LNCAP (cell line): ENCODE measurements at regions not wholly inside any gene's neighbourhood (a gene's known extent, or its start where the extent isn't known, plus 50 kb on each side); places are given as distances from the start of the nearest gene placed in this dataset.

Experiments used
- TF ChIP-seq, protein P1 (sequence below): fragments of 450-650 bp; IDR thresholded peaks from 2 replicates; pipeline ENCODE4 v1.5.1; 2017; ENCODE audit warnings: mild to moderate bottlenecking

DNA sequence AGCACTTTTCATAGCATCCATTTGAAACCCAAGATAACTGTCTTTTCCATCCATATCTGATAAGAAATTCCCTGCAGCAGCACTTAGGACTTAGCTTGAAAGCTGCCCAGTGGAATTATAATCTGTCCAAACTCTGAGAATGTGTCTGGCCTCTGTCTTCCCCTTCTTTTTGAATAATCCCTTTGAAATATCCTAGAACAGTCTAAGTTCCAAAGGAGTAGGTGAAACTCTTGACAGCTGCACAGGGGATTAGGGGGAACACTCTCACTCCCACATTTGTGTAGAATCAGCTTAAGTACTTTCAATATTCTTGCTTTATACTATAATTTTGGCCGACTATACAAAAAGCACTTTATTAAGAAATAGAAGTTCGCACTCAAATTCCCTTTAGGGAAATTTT, 157.7 kb downstream of the PAPSS1 start:
- TF ChIP-seq, protein P1, sequence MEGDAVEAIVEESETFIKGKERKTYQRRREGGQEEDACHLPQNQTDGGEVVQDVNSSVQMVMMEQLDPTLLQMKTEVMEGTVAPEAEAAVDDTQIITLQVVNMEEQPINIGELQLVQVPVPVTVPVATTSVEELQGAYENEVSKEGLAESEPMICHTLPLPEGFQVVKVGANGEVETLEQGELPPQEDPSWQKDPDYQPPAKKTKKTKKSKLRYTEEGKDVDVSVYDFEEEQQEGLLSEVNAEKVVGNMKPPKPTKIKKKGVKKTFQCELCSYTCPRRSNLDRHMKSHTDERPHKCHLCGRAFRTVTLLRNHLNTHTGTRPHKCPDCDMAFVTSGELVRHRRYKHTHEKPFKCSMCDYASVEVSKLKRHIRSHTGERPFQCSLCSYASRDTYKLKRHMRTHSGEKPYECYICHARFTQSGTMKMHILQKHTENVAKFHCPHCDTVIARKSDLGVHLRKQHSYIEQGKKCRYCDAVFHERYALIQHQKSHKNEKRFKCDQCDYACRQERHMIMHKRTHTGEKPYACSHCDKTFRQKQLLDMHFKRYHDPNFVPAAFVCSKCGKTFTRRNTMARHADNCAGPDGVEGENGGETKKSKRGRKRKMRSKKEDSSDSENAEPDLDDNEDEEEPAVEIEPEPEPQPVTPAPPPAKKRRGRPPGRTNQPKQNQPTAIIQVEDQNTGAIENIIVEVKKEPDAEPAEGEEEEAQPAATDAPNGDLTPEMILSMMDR = no peak

- TF ChIP-seq, protein P1 = no peak
These were observed 158.6 kb downstream of the PAPSS1 start for GRCh38 chr4:107561481-107561880.

GRCh38 chr4:107559653-107560052, 160.4 kb downstream of the PAPSS1 start:
- TF ChIP-seq, protein P1 = no peak

DNA sequence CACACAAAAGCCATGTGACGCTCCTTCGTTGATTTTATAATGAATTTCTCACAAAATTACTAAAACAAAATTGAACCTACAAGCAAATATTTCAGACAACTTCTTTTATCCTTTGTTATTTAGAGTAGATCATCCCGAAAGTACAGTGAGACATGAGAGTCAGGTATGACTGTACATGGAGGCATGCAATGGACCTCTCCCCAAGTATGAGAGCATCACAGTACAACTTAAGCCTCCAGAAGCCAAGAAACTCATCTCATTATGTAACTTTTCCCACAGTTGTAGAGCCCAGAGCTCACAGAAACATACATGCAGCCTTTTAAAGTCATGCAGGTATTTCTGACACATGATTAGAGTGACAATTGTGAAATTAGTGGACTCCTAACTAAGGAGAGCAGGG, 167.7 kb downstream of the PAPSS1 start:
- TF ChIP-seq, protein P1 = no peak

DNA sequence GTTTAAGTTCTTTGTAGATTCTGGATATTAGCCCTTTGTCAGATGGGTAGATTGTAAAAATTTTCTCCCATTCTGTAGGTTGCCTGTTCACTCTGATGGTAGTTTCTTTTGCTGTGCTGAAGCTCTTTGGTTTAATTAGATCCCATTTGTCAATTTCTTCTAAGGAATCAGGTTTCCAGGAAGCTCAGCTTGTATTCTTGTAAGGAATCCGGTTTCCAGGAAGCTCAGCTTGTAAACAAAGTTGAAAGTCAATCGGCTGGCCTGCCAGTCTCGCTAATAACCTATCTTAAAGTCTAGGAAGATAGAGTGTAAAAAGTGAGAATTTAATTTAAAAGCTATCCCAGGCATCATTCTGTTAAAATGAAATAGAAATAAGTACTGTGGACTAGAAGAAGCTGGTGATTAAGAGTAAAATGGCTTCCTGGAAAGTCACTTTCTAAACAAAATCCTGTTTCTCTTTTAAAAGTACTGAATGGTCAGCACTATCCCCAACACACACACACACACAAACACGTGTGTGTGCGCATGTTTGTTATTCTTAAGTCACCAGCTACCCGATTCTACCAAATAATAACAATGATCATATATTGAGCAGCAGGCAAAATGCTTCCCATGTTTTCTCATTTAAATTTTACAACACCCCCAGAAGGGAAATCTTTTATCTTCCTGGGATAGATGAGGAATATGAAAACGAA, 171.7 kb downstream of the PAPSS1 start:
- TF ChIP-seq, protein P1 = no peak

GRCh38 chr4:107546638-107547037, 173.4 kb downstream of the PAPSS1 start:
- TF ChIP-seq, protein P1 = no peak

DNA sequence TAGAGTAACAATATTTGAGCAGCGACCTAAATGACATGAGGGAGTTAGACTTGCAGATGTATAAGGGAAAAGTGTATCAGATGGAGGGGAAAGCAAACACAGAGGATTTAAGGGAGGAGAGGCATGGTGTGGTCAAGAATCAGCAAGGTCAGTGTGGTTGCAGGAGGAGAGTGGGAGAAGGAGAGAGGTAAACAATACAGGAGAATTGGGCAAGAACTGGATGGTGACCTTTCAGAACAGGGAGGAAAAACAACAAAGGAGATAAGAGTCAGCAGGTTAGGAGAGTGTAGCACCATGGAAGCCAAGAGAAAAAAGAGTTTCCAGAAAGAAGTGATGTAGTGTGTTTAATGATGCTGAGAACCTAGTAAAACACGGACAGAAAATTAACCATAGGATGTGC, 178.5 kb downstream of the PAPSS1 start:
- TF ChIP-seq, protein P1 = no peak

- TF ChIP-seq, protein P1 = no peak
These were observed 188.1 kb downstream of the PAPSS1 start for GRCh38 chr4:107531927-107532326.
